ENCODE measurements at regions not wholly inside any gene's neighbourhood (a gene's known extent, or its start where the extent isn't known, plus 50 kb on each side); places are given as distances from the start of the nearest gene placed in this dataset.

GRCh38 chr14:76922092-76922491 lies 95.9 kb downstream of the LRRC74A start:
- no peak for TF ChIP-seq CTCF (IDR thresholded peaks at IDR 0.05)
- TF ChIP-seq POLR2AphosphoS5 (IDR thresholded peaks at IDR 0.05; ENCODE audit: insufficient read depth in 1 of 2, low read depth in 1 of 2): no peak

Data from vagina (tissue), 2 donors.